IMR-90 (cell line): ENCODE measurements at regions not wholly inside any gene's neighbourhood (a gene's known extent, or its start where the extent isn't known, plus 50 kb on each side); places are given as distances from the start of the nearest gene placed in this dataset.

Source experiments
- ATAC-seq: fragments of 200-7000 bp; cut with Tn5 transposase; 2 replicates; pipeline ENCODE4 v1.9.1; 2020; ENCODE audit warnings: low read depth, mild to moderate bottlenecking, moderate library complexity
- BruUV-seq: library from RNA; stranded (reverse); fragments of 400-500 nt; replicated peaks from 2 replicates; lab custom pipeline; 2021; lab: Mats Ljungman, UMichigan
- CTCF ChIA-PET: fragments of 300-600 bp; formaldehyde crosslinking; extraction: SDS; loops from one replicate; lab custom pipeline; 2021; ENCODE audit warnings: antibody characterized with exemption; lab: Yijun Ruan, JAX
- POLR2A ChIA-PET: fragments of 300-600 bp; sonication (Branson Sonifier 250); formaldehyde crosslinking; loops from one replicate; lab custom pipeline; 2022; ENCODE audit warnings: antibody characterized with exemption; ENCODE audit not compliant: unreplicated experiment; lab: Charles Lee
- DNase-seq: peaks from one replicate; pipeline ENCODE4 v3.0.0; 2013
- H2AFZ ChIP-seq: replicated peaks from 2 replicates; pipeline ENCODE3; 2013; ENCODE audit warnings: low read length, mild to moderate bottlenecking; ENCODE audit not compliant: poor library complexity
- H2AK5ac ChIP-seq: 2 replicates; pipeline ENCODE4 v1.6.1; 2013; ENCODE audit warnings: low read depth, low read length, inconsistent platforms
- H2AK9ac ChIP-seq: replicated peaks from 2 replicates; pipeline ENCODE3; 2013; ENCODE audit warnings: mild to moderate bottlenecking, low read depth, low read length, moderate library complexity; ENCODE audit not compliant: poor library complexity
- H2BK120ac ChIP-seq: 2 replicates; pipeline ENCODE4 v1.6.1; 2013; ENCODE audit warnings: low read depth, low read length, inconsistent platforms
- H2BK15ac ChIP-seq: 3 replicates; pipeline ENCODE4 v1.6.1; 2013; ENCODE audit warnings: low read depth, low read length, inconsistent platforms
- H2BK20ac ChIP-seq: 2 replicates; pipeline ENCODE4 v1.6.1; 2013; ENCODE audit warnings: low read depth, mild to moderate bottlenecking, inconsistent platforms, low read length, moderate library complexity
- H2BK5ac ChIP-seq: 2 replicates; pipeline ENCODE4 v1.6.1; 2013; ENCODE audit warnings: mild to moderate bottlenecking, low read depth, low read length, inconsistent platforms; ENCODE audit not compliant: poor library complexity, severe bottlenecking
- H3K14ac ChIP-seq: replicated peaks from 2 replicates; pipeline ENCODE4 v1.6.1; 2013; ENCODE audit warnings: low read depth, low read length, inconsistent platforms
- H3K18ac ChIP-seq: 2 replicates; pipeline ENCODE4 v1.6.1; 2013; ENCODE audit warnings: low read depth, low read length, control low read depth
- H3K23ac ChIP-seq: 2 replicates; pipeline ENCODE4 v1.6.1; 2013; ENCODE audit warnings: low read depth, low read length, inconsistent platforms
- H3K27ac ChIP-seq: 2 replicates; pipeline ENCODE4 v1.5.1; 2013; ENCODE audit warnings: mild to moderate bottlenecking, control low read depth, low read length; ENCODE audit not compliant: insufficient read depth
- H3K27me3 ChIP-seq: 2 replicates; pipeline ENCODE4 v1.6.1; 2013; ENCODE audit warnings: low read length; ENCODE audit not compliant: control insufficient read depth, insufficient read depth
- H3K36me3 ChIP-seq: 2 replicates; pipeline ENCODE4 v1.6.1; 2013; ENCODE audit warnings: low read length, mixed read lengths; ENCODE audit not compliant: control insufficient read depth, insufficient read depth
- H3K4ac ChIP-seq: 2 replicates; pipeline ENCODE4 v1.6.1; 2013; ENCODE audit warnings: low read depth, low read length, inconsistent platforms
- H3K4me1 ChIP-seq: 2 replicates; pipeline ENCODE4 v1.6.1; 2013; ENCODE audit warnings: low read length, mixed read lengths; ENCODE audit not compliant: control insufficient read depth, insufficient read depth
- H3K4me2 ChIP-seq: 2 replicates; pipeline ENCODE4 v1.6.1; 2013; ENCODE audit warnings: low read depth, mild to moderate bottlenecking, control low read depth, low read length, moderate library complexity
- H3K4me3 ChIP-seq: 2 replicates; pipeline ENCODE4 v1.5.1; 2013; ENCODE audit warnings: low read depth, mild to moderate bottlenecking, control low read depth, low read length, moderate library complexity; ENCODE audit not compliant: insufficient read depth
- H3K56ac ChIP-seq: 2 replicates; pipeline ENCODE4 v1.6.1; 2013; ENCODE audit warnings: low read length, inconsistent platforms; ENCODE audit not compliant: insufficient read depth; ENCODE audit errors: extremely low read depth
- H3K79me1 ChIP-seq, 2 experiments: 2 replicates each; pipeline ENCODE4 v1.6.1; 2013; ENCODE audit warnings: low read length in 2 of 2, inconsistent platforms in 1 of 2, low read depth in 1 of 2
- H3K9ac ChIP-seq: 2 replicates; pipeline ENCODE4 v1.6.1; 2013; ENCODE audit warnings: low read depth, low read length, control low read depth
- H3K9me1 ChIP-seq: 2 replicates; pipeline ENCODE4 v1.6.1; 2013; ENCODE audit warnings: low read length, inconsistent platforms; ENCODE audit not compliant: insufficient read depth
- H3K9me3 ChIP-seq: 2 replicates; pipeline ENCODE4 v1.6.1; 2013; ENCODE audit warnings: low read length; ENCODE audit not compliant: control insufficient read depth, insufficient read depth
- H4K20me1 ChIP-seq: 2 replicates; pipeline ENCODE4 v1.6.1; 2013; ENCODE audit warnings: low read length, inconsistent platforms; ENCODE audit not compliant: insufficient read depth
- H4K5ac ChIP-seq: 2 replicates; pipeline ENCODE4 v1.6.1; 2013; ENCODE audit warnings: mild to moderate bottlenecking, low read depth, low read length, control low read depth
- H4K8ac ChIP-seq, 2 experiments: 2 replicates each; pipeline ENCODE4 v1.6.1; 2013; ENCODE audit warnings: low read depth in 2 of 2, low read length in 2 of 2, control low read depth in 1 of 2, inconsistent platforms in 1 of 2
- H4K91ac ChIP-seq: 2 replicates; pipeline ENCODE4 v1.6.1; 2013; ENCODE audit warnings: low read depth, low read length, inconsistent platforms; ENCODE audit not compliant: insufficient read depth
- BHLHE40 ChIP-seq: fragments of 150-350 bp; IDR thresholded peaks from 2 replicates; pipeline ENCODE4 v1.6.1; 2016; ENCODE audit warnings: mild to moderate bottlenecking, low read depth, low read length
- CEBPB ChIP-seq: IDR thresholded peaks from 2 replicates; pipeline ENCODE4 v1.6.1; 2012; ENCODE audit warnings: low read depth, low read length, improper control_type of control experiment
- CHD1 ChIP-seq: IDR thresholded peaks from 2 replicates; pipeline ENCODE4 v1.6.1; 2012; ENCODE audit warnings: low read depth, low read length, improper control_type of control experiment
- ELK1 ChIP-seq: fragments of 150-350 bp; IDR thresholded peaks from 2 replicates; pipeline ENCODE4 v1.6.1; 2016; ENCODE audit warnings: low read depth, mild to moderate bottlenecking, low read length, moderate library complexity, borderline replicate concordance
- FOS ChIP-seq: fragments of 150-350 bp; IDR thresholded peaks from 2 replicates; pipeline ENCODE4 v1.6.1; 2016; ENCODE audit warnings: low read depth, low read length
- MAFK ChIP-seq: IDR thresholded peaks from 2 replicates; pipeline ENCODE4 v1.6.1; 2012; ENCODE audit warnings: low read depth, low read length, improper control_type of control experiment
- MAZ ChIP-seq: IDR thresholded peaks from 2 replicates; pipeline ENCODE4 v1.6.1; 2012; ENCODE audit warnings: low read depth, mild to moderate bottlenecking, low read length, improper control_type of control experiment, moderate library complexity, borderline replicate concordance
- MXI1 ChIP-seq: IDR thresholded peaks from 2 replicates; pipeline ENCODE4 v1.6.1; 2012; ENCODE audit warnings: low read depth, mild to moderate bottlenecking, low read length, moderate library complexity, borderline replicate concordance
- NFE2L2 ChIP-seq: fragments of 150-350 bp; IDR thresholded peaks from 2 replicates; pipeline ENCODE4 v1.6.1; 2016; ENCODE audit warnings: low read depth, mild to moderate bottlenecking, low read length
- POLR2A ChIP-seq: IDR thresholded peaks from 2 replicates; pipeline ENCODE4 v1.6.1; 2012; ENCODE audit warnings: mild to moderate bottlenecking, low read depth, low read length
- RAD21 ChIP-seq: IDR thresholded peaks from 2 replicates; pipeline ENCODE4 v1.6.1; 2012; ENCODE audit warnings: low read length, improper control_type of control experiment
- RCOR1 ChIP-seq: IDR thresholded peaks from 2 replicates; pipeline ENCODE4 v1.6.1; 2012; ENCODE audit warnings: mild to moderate bottlenecking, low read length, improper control_type of control experiment; ENCODE audit not compliant: insufficient replicate concordance
- RFX5 ChIP-seq: IDR thresholded peaks from 2 replicates; pipeline ENCODE4 v1.8.0; 2012; ENCODE audit warnings: low read depth, mild to moderate bottlenecking, low read length, moderate library complexity
- SMC3 ChIP-seq: fragments of 150-350 bp; IDR thresholded peaks from 2 replicates; pipeline ENCODE4 v1.6.1; 2016; ENCODE audit warnings: low read depth, mild to moderate bottlenecking, antibody characterized with exemption, low read length, moderate library complexity
- WGBS, 2 experiments: methylation state at CpG; one replicate each; pipeline versions ENCODE4 v1.1.5 to v1.1.7; 2013; ENCODE audit warnings: missing lambda C conversion rate in 2 of 2; ENCODE audit not compliant: insufficient read length in 1 of 2; ENCODE audit errors: extremely low coverage in 2 of 2; 5-methylcytosine and 5-hydroxymethylcytosine counted together
- dilution Hi-C: fragments of 300-500 bp; cut with HindIII; formaldehyde crosslinking; loops from one replicate; pipeline ENCODE4 v1.14.3; 2018; ENCODE audit warnings: low sequenced_read_pairs; ENCODE audit not compliant: unreplicated experiment
- in situ Hi-C: fragments of 300-500 bp; cut with MboI; formaldehyde crosslinking; loops from 3 replicates; pipeline ENCODE4 v1.14.3; 2019; ENCODE audit warnings: low sequenced_read_pairs, inconsistent platforms, mixed read lengths
- intact Hi-C: fragments of 100-400 bp; cut with micrococcal nuclease; formaldehyde crosslinking; loops from 2 replicates; pipeline ENCODE4 v1.10.0; 2022
- TF ChIP-seq, protein P1 (sequence below): conservative IDR thresholded peaks from 2 replicates; pipeline ENCODE4 v1.5.1; 2012; ENCODE audit warnings: mild to moderate bottlenecking, low read depth, low read length, improper control_type of control experiment
- TF ChIP-seq, protein P2 (sequence below): fragments of 150-350 bp; IDR thresholded peaks from 2 replicates; pipeline ENCODE4 v1.6.1; 2017; ENCODE audit warnings: mild to moderate bottlenecking, antibody characterized with exemption, low read length, low read depth

GRCh38 chr14:49405291-49405690, 180.9 kb downstream of the RPS29 start:
- Histone ChIP-seq H3K27me3 (no peaks in the 10 kb centered on the region), H3K9ac (no peak overlapping the region), H2BK15ac (no peak overlapping the region), H3K4me1 (no peaks in the 10 kb centered on the region), H3K23ac (no peak overlapping the region), H4K5ac (no peak overlapping the region), H4K8ac (no peak overlapping the region), H3K27ac (no peak overlapping the region), H2AK5ac (no peak overlapping the region), H3K14ac (no peak overlapping the region), H3K36me3 (no peaks in the 10 kb centered on the region), H2AFZ (no peak overlapping the region), H2BK20ac (no peak overlapping the region), H3K9me3 (no peaks in the 10 kb centered on the region), H3K79me1 (no peaks in the 10 kb centered on the region), H4K20me1 (no peaks in the 10 kb centered on the region), H2AK9ac (no peak overlapping the region), H3K4me2 (peak overlapping the region; percentile 22; the same call in 1 of the 2 replicates), H4K91ac (no peak overlapping the region), H3K4ac (no peak overlapping the region), H2BK120ac (no peak overlapping the region), H3K56ac (no peak overlapping the region), H2BK5ac (no peak overlapping the region), H3K4me3 (no peak overlapping the region), H3K18ac (no peak overlapping the region), H3K9me1 (no peaks in the 10 kb centered on the region)
- DNase-seq (peak; percentile 65), ATAC-seq (peak; percentile 92)
- POLR2A ChIA-PET: no interaction called here
- no CpG with 5 or more reads among the region's 3 CpGs for WGBS, 2 experiments
- BruUV-seq: no TSS peak
- in situ Hi-C loops (no loop called here), dilution Hi-C loops (no loop called here), intact Hi-C loops (no loop called here)
- CTCF ChIA-PET: no interaction called here
- TF ChIP-seq, protein P1, sequence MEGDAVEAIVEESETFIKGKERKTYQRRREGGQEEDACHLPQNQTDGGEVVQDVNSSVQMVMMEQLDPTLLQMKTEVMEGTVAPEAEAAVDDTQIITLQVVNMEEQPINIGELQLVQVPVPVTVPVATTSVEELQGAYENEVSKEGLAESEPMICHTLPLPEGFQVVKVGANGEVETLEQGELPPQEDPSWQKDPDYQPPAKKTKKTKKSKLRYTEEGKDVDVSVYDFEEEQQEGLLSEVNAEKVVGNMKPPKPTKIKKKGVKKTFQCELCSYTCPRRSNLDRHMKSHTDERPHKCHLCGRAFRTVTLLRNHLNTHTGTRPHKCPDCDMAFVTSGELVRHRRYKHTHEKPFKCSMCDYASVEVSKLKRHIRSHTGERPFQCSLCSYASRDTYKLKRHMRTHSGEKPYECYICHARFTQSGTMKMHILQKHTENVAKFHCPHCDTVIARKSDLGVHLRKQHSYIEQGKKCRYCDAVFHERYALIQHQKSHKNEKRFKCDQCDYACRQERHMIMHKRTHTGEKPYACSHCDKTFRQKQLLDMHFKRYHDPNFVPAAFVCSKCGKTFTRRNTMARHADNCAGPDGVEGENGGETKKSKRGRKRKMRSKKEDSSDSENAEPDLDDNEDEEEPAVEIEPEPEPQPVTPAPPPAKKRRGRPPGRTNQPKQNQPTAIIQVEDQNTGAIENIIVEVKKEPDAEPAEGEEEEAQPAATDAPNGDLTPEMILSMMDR: no peak
- no peak for TF ChIP-seq MAFK
- TF ChIP-seq ELK1: no peak
- TF ChIP-seq RFX5: no peak
- TF ChIP-seq MXI1: no peak
- TF ChIP-seq BHLHE40: no peak
- TF ChIP-seq, protein P2, sequence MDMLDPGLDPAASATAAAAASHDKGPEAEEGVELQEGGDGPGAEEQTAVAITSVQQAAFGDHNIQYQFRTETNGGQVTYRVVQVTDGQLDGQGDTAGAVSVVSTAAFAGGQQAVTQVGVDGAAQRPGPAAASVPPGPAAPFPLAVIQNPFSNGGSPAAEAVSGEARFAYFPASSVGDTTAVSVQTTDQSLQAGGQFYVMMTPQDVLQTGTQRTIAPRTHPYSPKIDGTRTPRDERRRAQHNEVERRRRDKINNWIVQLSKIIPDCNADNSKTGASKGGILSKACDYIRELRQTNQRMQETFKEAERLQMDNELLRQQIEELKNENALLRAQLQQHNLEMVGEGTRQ: no peak
- TF ChIP-seq FOS: no peak
- no peak for TF ChIP-seq RCOR1
- no peak for TF ChIP-seq RAD21
- no peak for TF ChIP-seq CHD1
- no peak for TF ChIP-seq NFE2L2
- TF ChIP-seq MAZ: no peak
- no peak for TF ChIP-seq SMC3
- no peak for TF ChIP-seq POLR2A
- TF ChIP-seq CEBPB: no peak
